HG03571 (cell line): ENCODE measurements at regions not wholly inside any gene's neighbourhood (a gene's known extent, or its start where the extent isn't known, plus 50 kb on each side); places are given as distances from the start of the nearest gene placed in this dataset.
"Not testable (repeated sequence)": the region's sequence is repeated elsewhere in the genome, so short reads cannot be mapped to it uniquely, and the experiment has no call there.

Experiments used
- ATAC-seq: cut with Tn5 transposase; IDR thresholded peaks from one replicate; pipeline ENCODE4 v1.9.1; 2021; ENCODE audit not compliant: unreplicated experiment

DNA sequence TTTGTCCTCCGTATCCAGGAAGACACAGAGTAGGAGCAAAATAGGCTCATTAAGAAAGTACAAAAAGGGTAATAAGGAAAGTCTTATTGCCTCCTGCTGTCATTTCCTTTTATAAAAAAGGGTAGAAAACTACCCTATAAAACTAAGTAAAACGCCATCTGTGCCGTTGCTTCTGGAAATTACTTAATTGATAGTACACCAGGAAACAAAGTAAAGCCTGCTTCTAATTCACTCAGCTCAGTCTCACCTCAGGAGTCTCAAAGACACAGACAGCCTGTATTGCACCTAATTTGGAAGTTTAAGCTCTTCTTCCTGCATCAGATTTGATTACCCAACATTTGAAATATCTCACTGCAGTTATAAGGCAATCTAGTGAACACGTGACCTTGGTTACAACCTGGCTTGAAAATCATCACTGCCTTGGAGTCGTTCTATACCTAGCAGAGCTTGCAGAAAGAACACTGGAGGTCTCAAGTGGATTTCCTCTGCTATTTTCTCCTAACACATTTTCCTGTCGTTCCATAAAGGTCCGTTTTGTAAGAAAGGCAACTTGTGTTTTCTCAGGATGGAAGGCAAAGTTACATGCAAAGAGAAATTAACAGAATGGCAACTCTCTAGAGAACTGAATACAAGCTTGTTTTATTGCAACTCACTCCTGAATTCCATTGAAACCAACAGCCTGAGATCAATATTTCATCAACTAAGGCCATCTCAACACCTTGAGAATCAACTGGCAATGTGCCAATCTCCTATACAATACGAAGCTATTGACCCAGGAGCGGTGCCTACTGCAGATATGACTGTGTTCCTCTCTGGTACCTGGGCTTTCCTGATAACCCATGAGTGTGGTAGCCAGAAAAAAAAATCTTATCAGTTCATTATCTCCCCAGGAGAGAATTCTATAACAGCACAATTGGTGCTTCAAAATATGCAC, 203.3 kb upstream of the LMCD1 start:
- no peak for ATAC-seq

- no peak for ATAC-seq
Measured at GRCh38 chr3:8301977-8302735, 199.5 kb upstream of the LMCD1 start.

DNA sequence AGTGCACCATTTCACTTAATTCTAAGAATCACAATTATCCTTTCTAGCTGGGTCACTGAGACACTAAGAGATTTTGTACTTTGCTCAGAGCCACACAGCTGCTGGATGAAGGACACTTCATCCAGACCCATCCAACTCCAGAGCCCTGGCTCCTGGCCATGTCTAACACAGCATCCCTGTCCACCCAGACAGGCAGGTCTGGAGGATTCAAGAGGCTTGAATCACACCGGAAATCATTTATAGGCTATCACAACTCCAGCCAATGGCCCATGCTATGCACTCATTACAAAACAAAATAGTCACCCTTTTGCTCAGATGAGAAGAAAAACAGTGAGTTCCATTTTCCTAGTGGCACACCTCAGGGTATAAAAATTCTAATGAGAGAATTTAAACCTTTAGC, 198.2 kb upstream of the LMCD1 start:
- no peak for ATAC-seq

DNA sequence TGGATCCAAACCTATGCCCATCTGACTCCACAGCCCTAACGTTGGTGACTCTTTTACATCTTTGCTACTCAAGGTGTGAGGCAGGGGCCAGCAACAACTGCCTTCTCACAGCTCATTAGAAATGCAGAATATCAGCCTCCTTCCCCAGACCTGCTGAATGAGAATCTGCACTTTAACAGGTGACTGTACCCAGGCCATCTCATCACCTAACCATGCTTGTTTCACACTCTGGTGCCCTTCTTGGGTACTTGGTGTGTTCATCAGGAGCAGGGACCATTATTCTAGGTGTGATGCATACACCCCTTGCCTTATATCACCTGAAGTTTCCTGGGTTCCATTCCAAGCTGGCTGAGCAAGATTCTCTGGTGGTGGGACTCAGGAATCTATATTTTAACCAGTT, 196.3 kb upstream of the LMCD1 start:
- no peak for ATAC-seq

DNA sequence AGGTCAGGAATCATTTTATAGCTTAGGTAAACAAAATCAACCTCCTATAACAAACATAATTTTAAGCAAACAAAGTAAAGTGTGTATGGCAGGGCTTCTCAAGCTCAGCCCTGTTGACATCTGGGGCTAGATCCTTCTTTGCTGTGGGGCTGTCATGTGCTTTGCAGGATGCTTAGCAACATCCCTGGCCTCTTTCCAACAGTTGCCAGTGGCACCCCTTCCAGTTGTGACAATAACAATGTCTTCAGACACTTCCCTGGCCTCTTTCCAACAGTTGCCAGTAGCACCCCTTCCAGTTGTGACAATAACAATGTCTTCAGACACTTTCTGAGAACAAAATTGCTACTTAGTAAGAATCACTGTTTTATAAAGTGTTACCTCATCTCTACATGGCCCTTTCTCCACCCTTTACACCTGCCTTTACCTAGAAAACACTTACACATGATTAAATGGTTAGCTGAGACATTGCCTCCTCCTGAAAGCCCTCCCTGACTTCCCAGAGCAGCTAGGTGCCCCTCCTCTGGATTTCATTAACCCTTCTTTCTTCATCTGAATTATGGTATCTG, 194.0 kb upstream of the LMCD1 start:
- ATAC-seq = no peak

- ATAC-seq = no peak
Measured at GRCh38 chr3:8311321-8311720, 190.3 kb upstream of the LMCD1 start.

DNA sequence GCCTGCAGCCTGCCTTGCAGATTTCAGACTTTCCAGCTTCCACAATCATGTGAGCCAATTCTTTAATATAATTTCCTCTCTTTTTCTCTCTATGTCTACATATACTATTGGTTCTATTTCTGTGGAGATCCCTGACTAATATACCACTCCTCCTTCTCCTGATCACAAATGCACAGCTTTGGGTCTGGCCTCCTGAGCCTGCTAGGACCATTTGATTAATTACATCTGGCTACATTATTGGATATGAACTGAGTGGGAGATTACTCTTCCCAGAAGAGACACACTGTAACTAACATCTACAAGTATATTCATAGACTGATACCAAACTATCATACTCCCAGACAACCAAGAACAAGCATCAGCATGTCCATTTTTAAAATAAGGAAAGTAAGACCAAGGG, 188.9 kb upstream of the LMCD1 start:
- no peak for ATAC-seq

GRCh38 chr3:8313560-8314267, 187.9 kb upstream of the LMCD1 start:
- no peak for ATAC-seq

DNA sequence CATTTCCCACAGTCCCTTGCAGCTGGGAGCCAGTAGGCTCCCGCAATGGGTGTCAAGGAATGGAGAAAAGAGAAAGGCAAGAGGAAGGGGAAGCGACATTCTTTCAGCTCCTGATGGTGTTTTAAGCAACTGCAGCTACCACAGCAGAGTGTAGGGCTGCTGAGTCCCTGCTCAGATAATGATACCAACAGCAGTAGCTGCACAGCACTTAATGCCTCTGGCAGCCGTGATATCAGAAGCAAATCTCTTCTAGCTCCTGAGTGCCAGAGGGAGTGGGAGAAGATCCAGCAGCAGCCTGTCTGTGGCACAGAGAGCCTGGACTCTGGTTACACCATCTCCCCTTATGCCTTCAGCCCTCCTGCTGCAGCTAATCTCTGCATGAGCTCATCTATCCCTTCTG, 186.1 kb upstream of the LMCD1 start:
- not testable (repeated sequence) for ATAC-seq

DNA sequence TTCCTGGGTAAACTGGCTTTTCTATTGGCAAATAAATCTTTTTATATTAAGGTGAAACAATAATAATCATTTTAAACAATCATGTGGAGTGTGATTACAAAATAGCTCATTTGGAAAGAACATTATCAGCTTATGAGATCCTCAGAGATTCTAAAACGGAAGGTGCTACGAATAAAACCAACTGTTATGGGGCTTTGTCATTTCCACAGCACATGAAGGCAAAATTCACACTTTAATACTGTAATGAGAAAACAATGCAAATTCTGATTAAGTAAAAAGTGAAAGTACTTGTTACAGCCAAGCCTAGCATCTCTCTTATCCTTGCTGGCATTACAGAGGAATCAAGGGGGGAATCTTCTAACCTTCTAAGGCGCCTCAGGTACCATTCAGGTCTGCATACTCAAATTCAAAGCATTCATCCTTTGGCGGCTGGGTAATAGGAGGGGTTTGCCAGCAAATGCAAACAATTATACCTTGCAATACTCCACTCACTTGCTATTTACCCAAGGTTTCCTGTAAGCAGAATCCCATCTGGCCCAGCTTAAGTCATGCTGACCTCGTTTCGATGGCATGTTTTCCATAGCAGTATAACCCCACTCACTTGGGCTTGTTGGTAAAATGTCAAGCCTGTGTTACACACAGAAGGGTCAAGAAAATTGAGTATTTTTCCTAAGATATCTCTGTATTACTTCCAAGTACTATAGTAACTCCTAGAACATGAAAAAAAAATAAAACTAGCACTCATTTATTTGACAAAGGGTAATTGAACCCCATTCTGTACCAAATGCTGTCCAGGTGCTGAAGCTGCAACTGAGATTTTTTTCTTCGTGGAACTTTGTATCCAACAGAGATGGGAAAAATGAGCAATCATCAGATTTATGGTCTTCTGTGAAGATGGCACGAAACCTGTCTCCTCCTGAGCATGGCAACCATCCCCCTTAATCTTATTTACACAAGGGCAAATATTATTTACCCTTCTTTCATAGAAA, 183.7 kb upstream of the LMCD1 start:
- no peak for ATAC-seq

- ATAC-seq = no peak
Measured at GRCh38 chr3:8319935-8320634, 181.5 kb upstream of the LMCD1 start.

DNA sequence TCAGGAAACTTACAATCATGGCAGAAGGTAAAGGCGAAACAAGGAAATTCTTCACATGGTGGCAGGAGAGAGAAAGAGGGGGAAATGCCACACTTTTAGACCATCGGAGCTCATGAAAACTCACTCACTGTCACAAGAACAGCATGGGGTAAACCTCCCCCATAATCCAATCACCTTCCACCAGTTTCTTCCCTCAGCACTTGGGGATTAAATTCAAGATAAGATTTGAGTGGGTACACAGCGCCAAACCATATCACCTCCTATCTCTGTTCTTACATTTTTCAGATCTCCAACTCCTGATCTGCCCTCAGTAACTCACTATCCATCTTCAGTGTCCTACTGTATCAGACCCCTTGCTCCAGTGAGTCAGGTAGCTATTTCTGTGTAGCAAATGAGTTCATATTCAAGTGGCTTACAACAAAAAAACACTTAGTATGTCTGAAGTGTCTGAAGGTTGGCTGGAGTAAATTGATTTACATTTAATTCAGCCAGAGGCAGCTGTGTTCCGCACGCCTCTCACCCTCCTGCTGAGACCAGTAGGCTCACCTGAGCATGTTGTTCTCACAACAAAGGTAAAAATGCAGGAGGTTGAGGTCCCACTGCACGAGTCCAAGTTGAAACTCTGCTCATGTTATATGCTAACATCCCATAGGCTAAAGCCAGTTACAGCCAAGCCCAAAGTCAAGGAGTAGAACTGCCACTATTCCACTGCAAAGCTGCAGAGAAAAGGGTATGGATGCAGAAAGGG, 180.7 kb upstream of the LMCD1 start:
- no peak for ATAC-seq

- no peak for ATAC-seq
Measured at GRCh38 chr3:8324747-8325146, 176.9 kb upstream of the LMCD1 start.

DNA sequence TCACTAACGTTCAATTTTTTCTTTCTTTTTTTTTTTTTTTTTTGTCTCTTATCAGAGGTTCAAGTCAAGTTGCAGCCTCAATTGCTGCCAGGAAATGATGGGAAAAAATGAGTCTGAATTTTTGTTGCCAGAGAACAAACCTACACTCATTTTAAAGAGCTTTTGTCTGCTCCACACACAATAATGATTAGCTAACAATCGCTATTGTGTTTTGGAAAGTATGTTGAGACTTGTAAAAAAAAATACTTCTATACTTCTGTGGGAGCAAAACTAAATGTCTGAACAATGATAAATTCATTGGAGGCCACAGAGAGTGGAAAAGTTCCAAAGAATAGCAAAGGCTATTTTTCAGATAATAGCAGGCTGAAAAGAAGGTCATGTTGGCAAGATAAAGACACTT, 176.3 kb upstream of the LMCD1 start:
- no peak for ATAC-seq

DNA sequence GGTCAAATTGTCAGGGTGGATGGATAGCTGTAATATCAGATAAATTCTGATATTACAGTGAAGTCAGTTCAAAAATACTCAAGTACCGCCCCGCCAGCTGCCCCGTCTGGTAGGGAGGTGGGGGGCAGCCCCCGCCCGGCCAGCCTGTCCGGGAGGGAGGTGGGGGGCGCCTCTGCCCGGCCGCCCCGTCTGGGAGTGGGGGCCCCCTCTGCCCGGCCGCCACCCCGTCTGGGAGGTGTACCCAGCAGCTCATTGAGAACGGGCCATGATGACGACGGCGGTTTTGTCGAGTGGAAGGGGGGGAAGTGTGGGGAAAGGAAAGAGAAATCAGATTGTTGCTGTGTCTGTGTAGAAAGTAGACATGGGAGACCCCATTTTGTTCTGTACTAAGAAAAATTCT, 175.8 kb upstream of the LMCD1 start:
- ATAC-seq = not testable (repeated sequence)

GRCh38 chr3:8327739-8328138, 173.9 kb upstream of the LMCD1 start:
- ATAC-seq = no peak

DNA sequence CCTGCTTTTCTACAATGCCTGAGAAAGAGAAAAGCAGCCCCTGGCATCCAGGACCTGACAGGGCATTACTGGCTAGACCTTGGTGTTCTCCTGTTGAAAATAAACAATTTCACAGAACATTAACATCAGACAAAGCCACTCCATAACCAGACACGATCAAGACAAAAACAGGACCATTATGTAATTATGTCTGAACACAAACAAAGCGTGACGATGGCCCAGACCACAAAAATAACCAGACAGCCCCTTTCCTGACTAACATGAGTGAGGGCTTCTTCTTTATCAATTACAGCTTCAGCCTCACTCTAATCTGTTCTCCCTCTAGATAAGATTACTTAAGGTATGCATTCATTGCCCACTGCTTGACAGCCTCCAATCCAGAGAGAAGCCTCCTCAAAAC, 172.7 kb upstream of the LMCD1 start:
- no peak for ATAC-seq

DNA sequence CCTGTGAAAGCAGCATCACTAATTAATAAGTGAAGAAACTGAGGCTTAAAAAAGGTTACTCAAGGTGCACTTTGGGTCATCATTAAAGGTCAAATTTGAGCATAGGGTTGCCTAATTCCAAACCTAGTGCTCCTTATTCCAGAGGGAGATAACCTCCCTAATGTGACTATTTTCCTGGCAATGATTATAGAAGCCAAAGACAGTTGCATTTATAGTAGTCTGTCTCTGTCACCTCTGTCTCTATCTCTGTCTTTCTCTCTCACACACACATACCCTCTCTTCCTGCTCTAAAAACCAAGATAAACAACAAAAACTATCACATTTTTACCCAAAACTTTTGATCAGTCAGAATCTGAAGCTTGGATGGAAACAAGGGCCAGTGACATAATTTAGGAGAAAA, 172.0 kb upstream of the LMCD1 start:
- no peak for ATAC-seq

DNA sequence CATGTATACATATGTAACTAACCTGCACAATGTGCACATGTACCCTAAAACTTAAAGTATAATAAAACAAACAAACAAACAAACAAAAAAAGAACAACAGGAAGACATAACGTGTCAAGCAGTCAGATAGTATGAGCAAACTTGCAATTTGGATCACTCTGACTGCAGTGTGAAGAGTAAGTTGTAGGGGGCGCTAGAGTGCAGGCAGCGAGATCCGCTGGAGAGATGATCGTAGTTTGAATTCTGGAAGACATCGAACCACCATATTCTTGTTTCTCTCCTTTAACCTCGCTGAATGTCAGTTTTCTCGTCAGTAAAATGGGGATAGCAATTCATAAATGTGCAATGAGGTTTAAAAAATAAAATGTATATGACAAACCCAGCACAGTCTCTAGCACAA, 165.2 kb upstream of the LMCD1 start:
- ATAC-seq = no peak
